ENCODE measurements at regions not wholly inside any gene's neighbourhood (a gene's known extent, or its start where the extent isn't known, plus 50 kb on each side); places are given as distances from the start of the nearest gene placed in this dataset.

GRCh38 chr6:145508107-145508506, 227.2 kb downstream of the EPM2A start:
- Histone ChIP-seq H3K27ac (ENCODE audit: low read depth in 2 of 2, low read length in 1 of 2) (no peak overlapping the region), H3K9me3 (ENCODE audit: control insufficient read depth in 2 of 2, insufficient read depth in 1 of 2, low read depth in 1 of 2, low read length in 1 of 2) (peaks cover 0 to 4% of the 10 kb centered on the region in 2 donors), H3K27me3 (ENCODE audit: control insufficient read depth in 1 of 2, insufficient read depth in 2 of 2, low read length in 2 of 2) (no peaks in the 10 kb centered on the region), H3K36me3 (ENCODE audit: control insufficient read depth in 2 of 2, insufficient read depth in 2 of 2, low read length in 1 of 2) (no peaks in the 10 kb centered on the region), H3K4me3 (ENCODE audit: low read depth in 1 of 2, low read length in 2 of 2) (no peak overlapping the region), H3K4me1 (ENCODE audit: control insufficient read depth in 2 of 2, insufficient read depth in 2 of 2, low read length in 1 of 2) (no peaks in the 10 kb centered on the region)
- 77 to 82% methylated on average over 1 of the region's 1 CpG for WGBS, 2 donors

GRCh38 chr6:145517492-145517891, 217.8 kb downstream of the EPM2A start:
- no peaks in the 10 kb centered on the region for H3K9me3 ChIP-seq (ENCODE audit: control insufficient read depth in 2 of 2, insufficient read depth in 1 of 2, low read depth in 1 of 2, low read length in 1 of 2)
- 87 to 92% methylated on average over 4 of the region's 4 CpGs for WGBS, 2 donors
- H3K27ac ChIP-seq (ENCODE audit: low read depth in 2 of 2, low read length in 1 of 2): no peak overlapping the region
- H3K4me1 ChIP-seq (ENCODE audit: control insufficient read depth in 2 of 2, insufficient read depth in 2 of 2, low read length in 1 of 2): no peaks in the 10 kb centered on the region
- no peaks in the 10 kb centered on the region for H3K27me3 ChIP-seq (ENCODE audit: control insufficient read depth in 1 of 2, insufficient read depth in 2 of 2, low read length in 2 of 2)
- no peaks in the 10 kb centered on the region for H3K36me3 ChIP-seq (ENCODE audit: control insufficient read depth in 2 of 2, insufficient read depth in 2 of 2, low read length in 1 of 2)
- H3K4me3 ChIP-seq (ENCODE audit: low read depth in 1 of 2, low read length in 2 of 2): no peak overlapping the region

DNA sequence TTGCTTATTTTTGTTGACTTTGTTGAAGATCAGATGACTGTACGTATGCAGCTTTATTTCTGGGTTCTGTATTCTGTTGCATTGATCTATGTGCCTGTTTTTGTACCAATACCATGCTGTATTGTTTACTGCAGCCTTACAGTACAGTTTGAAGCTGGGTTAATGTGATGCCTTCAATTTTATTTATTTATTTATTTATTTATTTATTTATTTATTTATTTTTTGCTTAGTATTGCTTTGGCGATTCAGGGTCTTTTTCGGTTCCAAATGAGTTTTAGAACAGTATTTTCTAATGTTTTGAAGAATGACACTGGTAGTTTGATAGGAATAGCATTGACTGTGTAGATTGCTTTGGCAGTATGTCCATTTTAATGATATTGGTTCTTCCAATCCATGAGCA, 210.3 kb downstream of the EPM2A start:
- WGBS, 2 donors: 88 to 92% methylated on average over 3 of the region's 3 CpGs
- H3K27ac ChIP-seq (ENCODE audit: low read depth in 2 of 2, low read length in 1 of 2): no peak overlapping the region
- no peak overlapping the region for H3K4me3 ChIP-seq (ENCODE audit: low read depth in 1 of 2, low read length in 2 of 2)
- no peaks in the 10 kb centered on the region for H3K36me3 ChIP-seq (ENCODE audit: control insufficient read depth in 2 of 2, insufficient read depth in 2 of 2, low read length in 1 of 2)
- no peaks in the 10 kb centered on the region for H3K4me1 ChIP-seq (ENCODE audit: control insufficient read depth in 2 of 2, insufficient read depth in 2 of 2, low read length in 1 of 2)
- no peaks in the 10 kb centered on the region for H3K9me3 ChIP-seq (ENCODE audit: control insufficient read depth in 2 of 2, insufficient read depth in 1 of 2, low read depth in 1 of 2, low read length in 1 of 2)
- no peaks in the 10 kb centered on the region for H3K27me3 ChIP-seq (ENCODE audit: control insufficient read depth in 1 of 2, insufficient read depth in 2 of 2, low read length in 2 of 2)

DNA sequence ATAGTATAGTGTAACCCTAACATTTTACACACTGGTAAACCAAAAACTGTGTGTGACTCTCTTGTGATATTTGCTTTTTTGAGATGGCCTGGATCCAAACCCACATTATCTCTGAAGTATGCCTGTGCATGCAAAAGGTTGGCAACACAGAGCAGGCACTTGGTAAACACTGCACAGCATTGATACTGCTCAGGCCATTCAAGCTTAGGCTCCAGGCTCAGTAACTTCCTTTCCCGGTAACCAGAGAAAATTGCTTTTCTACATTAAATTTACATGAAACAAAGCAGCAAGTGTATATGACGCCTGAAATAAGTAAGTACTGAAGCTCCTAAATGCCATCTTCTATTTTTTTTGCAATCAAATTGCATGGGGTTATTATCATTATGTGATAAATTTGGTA, 205.7 kb downstream of the EPM2A start:
- Histone ChIP-seq H3K9me3 (ENCODE audit: control insufficient read depth in 2 of 2, insufficient read depth in 1 of 2, low read depth in 1 of 2, low read length in 1 of 2) (no peaks in the 10 kb centered on the region), H3K36me3 (ENCODE audit: control insufficient read depth in 2 of 2, insufficient read depth in 2 of 2, low read length in 1 of 2) (no peaks in the 10 kb centered on the region), H3K27me3 (ENCODE audit: control insufficient read depth in 1 of 2, insufficient read depth in 2 of 2, low read length in 2 of 2) (no peaks in the 10 kb centered on the region), H3K4me3 (ENCODE audit: low read depth in 1 of 2, low read length in 2 of 2) (no peak overlapping the region), H3K27ac (ENCODE audit: low read depth in 2 of 2, low read length in 1 of 2) (no peak overlapping the region), H3K4me1 (ENCODE audit: control insufficient read depth in 2 of 2, insufficient read depth in 2 of 2, low read length in 1 of 2) (no peaks in the 10 kb centered on the region)
- 41 to 45% methylated on average over 2 of the region's 2 CpGs for WGBS, 2 donors

DNA sequence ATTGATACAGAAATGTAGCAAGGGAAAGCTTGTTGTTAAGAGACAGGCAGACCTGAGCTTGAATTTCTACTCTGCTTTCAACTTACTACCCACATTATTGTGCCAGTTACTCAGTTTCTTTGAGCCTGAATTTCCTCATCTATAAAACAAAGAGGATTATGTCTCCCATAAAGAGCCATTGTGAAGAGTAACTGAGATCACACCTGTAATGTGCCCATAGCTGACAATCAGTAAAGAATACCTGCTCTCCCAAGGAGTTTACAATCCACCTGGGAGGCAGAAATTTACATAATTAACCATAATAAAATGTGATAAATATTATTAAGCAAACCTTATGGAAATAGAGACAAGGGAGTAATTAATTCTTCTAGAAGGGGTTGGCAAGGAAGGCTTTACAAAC, 204.9 kb downstream of the EPM2A start:
- Histone ChIP-seq H3K36me3 (ENCODE audit: control insufficient read depth in 2 of 2, insufficient read depth in 2 of 2, low read length in 1 of 2) (no peaks in the 10 kb centered on the region), H3K4me1 (ENCODE audit: control insufficient read depth in 2 of 2, insufficient read depth in 2 of 2, low read length in 1 of 2) (no peaks in the 10 kb centered on the region), H3K27ac (ENCODE audit: low read depth in 2 of 2, low read length in 1 of 2) (no peak overlapping the region)

DNA sequence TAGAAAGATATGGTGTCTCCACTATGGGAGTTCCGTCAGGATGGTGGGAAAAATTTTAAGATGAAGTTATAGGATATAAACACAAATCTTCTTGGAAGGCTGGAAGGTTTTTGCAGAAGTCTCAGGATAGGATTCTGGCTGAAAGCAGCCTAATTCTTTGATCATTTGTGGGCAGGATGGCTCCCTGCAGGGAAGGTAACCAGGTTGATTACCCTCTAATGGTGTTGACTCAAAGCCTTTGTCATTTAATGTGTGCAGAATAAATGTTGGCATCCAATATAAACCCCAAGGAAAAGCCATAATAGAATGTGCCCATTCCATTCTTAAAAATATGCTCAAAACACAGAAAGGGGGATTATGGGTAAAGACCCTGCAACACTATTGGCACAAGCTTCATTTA, 204.3 kb downstream of the EPM2A start:
- WGBS, 2 donors: 58 to 68% methylated on average over 1 of the region's 1 CpG
- no peak overlapping the region for H3K4me3 ChIP-seq (ENCODE audit: low read depth in 1 of 2, low read length in 2 of 2)
- H3K27ac ChIP-seq (ENCODE audit: low read depth in 2 of 2, low read length in 1 of 2): no peak overlapping the region
- H3K27me3 ChIP-seq (ENCODE audit: control insufficient read depth in 1 of 2, insufficient read depth in 2 of 2, low read length in 2 of 2): no peaks in the 10 kb centered on the region
- no peaks in the 10 kb centered on the region for H3K9me3 ChIP-seq (ENCODE audit: control insufficient read depth in 2 of 2, insufficient read depth in 1 of 2, low read depth in 1 of 2, low read length in 1 of 2)
- H3K36me3 ChIP-seq (ENCODE audit: control insufficient read depth in 2 of 2, insufficient read depth in 2 of 2, low read length in 1 of 2): no peaks in the 10 kb centered on the region
- no peaks in the 10 kb centered on the region for H3K4me1 ChIP-seq (ENCODE audit: control insufficient read depth in 2 of 2, insufficient read depth in 2 of 2, low read length in 1 of 2)

More for the DNA sequence above, 204.9 kb downstream of the EPM2A start:
- H3K4me3 ChIP-seq (ENCODE audit: low read depth in 1 of 2, low read length in 2 of 2): no peak overlapping the region
- no peaks in the 10 kb centered on the region for H3K27me3 ChIP-seq (ENCODE audit: control insufficient read depth in 1 of 2, insufficient read depth in 2 of 2, low read length in 2 of 2)
- H3K9me3 ChIP-seq (ENCODE audit: control insufficient read depth in 2 of 2, insufficient read depth in 1 of 2, low read depth in 1 of 2, low read length in 1 of 2): no peaks in the 10 kb centered on the region

DNA sequence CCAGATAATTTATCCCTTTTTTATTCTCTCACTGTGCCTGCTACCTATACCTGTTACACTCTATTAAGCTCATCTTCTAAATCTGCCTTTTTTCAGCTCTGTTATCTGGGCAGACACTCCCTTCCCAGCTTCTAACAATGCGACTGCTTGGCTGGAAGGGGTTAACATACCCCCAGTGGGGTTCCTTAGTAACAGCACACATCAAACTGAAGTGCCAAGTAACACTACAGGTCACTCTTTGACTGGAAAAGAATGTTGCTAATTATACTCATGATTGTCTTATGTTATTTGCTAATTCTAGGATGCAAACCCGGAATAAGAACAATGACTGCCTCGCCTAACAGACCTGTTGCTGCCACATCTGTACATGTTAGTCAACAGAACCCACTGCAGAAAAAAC, 203.5 kb downstream of the EPM2A start:
- 37 to 38% methylated on average over 3 of the region's 3 CpGs for WGBS, 2 donors
- H3K4me3 ChIP-seq (ENCODE audit: low read depth in 1 of 2, low read length in 2 of 2): no peak overlapping the region
- no peaks in the 10 kb centered on the region for H3K27me3 ChIP-seq (ENCODE audit: control insufficient read depth in 1 of 2, insufficient read depth in 2 of 2, low read length in 2 of 2)
- no peak overlapping the region for H3K27ac ChIP-seq (ENCODE audit: low read depth in 2 of 2, low read length in 1 of 2)
- no peaks in the 10 kb centered on the region for H3K9me3 ChIP-seq (ENCODE audit: control insufficient read depth in 2 of 2, insufficient read depth in 1 of 2, low read depth in 1 of 2, low read length in 1 of 2)
- no peaks in the 10 kb centered on the region for H3K36me3 ChIP-seq (ENCODE audit: control insufficient read depth in 2 of 2, insufficient read depth in 2 of 2, low read length in 1 of 2)
- no peaks in the 10 kb centered on the region for H3K4me1 ChIP-seq (ENCODE audit: control insufficient read depth in 2 of 2, insufficient read depth in 2 of 2, low read length in 1 of 2)

GRCh38 chr6:145532361-145532760, 203.0 kb downstream of the EPM2A start:
- Histone ChIP-seq H3K27ac (ENCODE audit: low read depth in 2 of 2, low read length in 1 of 2) (no peak overlapping the region), H3K4me1 (ENCODE audit: control insufficient read depth in 2 of 2, insufficient read depth in 2 of 2, low read length in 1 of 2) (no peaks in the 10 kb centered on the region), H3K36me3 (ENCODE audit: control insufficient read depth in 2 of 2, insufficient read depth in 2 of 2, low read length in 1 of 2) (no peaks in the 10 kb centered on the region), H3K27me3 (ENCODE audit: control insufficient read depth in 1 of 2, insufficient read depth in 2 of 2, low read length in 2 of 2) (no peaks in the 10 kb centered on the region), H3K4me3 (ENCODE audit: low read depth in 1 of 2, low read length in 2 of 2) (no peak overlapping the region), H3K9me3 (ENCODE audit: control insufficient read depth in 2 of 2, insufficient read depth in 1 of 2, low read depth in 1 of 2, low read length in 1 of 2) (no peaks in the 10 kb centered on the region)
- WGBS, 2 donors: 26 to 33% methylated on average over 4 of the region's 4 CpGs

GRCh38 chr6:145534989-145535388, 200.3 kb downstream of the EPM2A start:
- 71 to 77% methylated on average over 4 of the region's 4 CpGs for WGBS, 2 donors
- H3K27ac ChIP-seq (ENCODE audit: low read depth in 2 of 2, low read length in 1 of 2): no peak overlapping the region
- H3K4me1 ChIP-seq (ENCODE audit: control insufficient read depth in 2 of 2, insufficient read depth in 2 of 2, low read length in 1 of 2): no peaks in the 10 kb centered on the region
- H3K9me3 ChIP-seq (ENCODE audit: control insufficient read depth in 2 of 2, insufficient read depth in 1 of 2, low read depth in 1 of 2, low read length in 1 of 2): no peaks in the 10 kb centered on the region
- H3K4me3 ChIP-seq (ENCODE audit: low read depth in 1 of 2, low read length in 2 of 2): no peak overlapping the region
- no peaks in the 10 kb centered on the region for H3K27me3 ChIP-seq (ENCODE audit: control insufficient read depth in 1 of 2, insufficient read depth in 2 of 2, low read length in 2 of 2)
- no peaks in the 10 kb centered on the region for H3K36me3 ChIP-seq (ENCODE audit: control insufficient read depth in 2 of 2, insufficient read depth in 2 of 2, low read length in 1 of 2)

DNA sequence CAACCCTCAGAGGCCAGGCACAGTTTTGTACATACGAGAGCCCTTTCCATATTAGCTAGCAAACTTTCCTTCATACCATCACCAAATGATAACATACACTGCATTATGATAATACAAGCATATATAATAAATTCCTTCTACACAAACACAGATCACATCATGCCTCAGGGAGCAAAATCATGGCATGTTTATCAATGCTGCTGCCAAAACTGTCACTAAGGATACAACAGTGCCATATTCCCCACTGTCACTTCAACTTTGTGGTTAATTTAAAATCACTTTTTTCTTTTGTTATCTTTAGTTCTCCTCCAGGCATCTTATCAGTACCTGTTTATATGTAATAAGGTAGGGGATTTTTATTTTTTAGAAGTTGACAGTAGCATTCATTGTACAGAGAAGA, 196.3 kb downstream of the EPM2A start:
- Histone ChIP-seq H3K4me3 (ENCODE audit: low read depth in 1 of 2, low read length in 2 of 2) (no peak overlapping the region), H3K27me3 (ENCODE audit: control insufficient read depth in 1 of 2, insufficient read depth in 2 of 2, low read length in 2 of 2) (no peaks in the 10 kb centered on the region), H3K4me1 (ENCODE audit: control insufficient read depth in 2 of 2, insufficient read depth in 2 of 2, low read length in 1 of 2) (no peaks in the 10 kb centered on the region), H3K27ac (ENCODE audit: low read depth in 2 of 2, low read length in 1 of 2) (no peak overlapping the region), H3K9me3 (ENCODE audit: control insufficient read depth in 2 of 2, insufficient read depth in 1 of 2, low read depth in 1 of 2, low read length in 1 of 2) (no peaks in the 10 kb centered on the region), H3K36me3 (ENCODE audit: control insufficient read depth in 2 of 2, insufficient read depth in 2 of 2, low read length in 1 of 2) (no peaks in the 10 kb centered on the region)
- 40 to 46% methylated on average over 1 of the region's 1 CpG for WGBS, 2 donors
